Neural cell (in vitro differentiated cells): ENCODE measurements at regions not wholly inside any gene's neighbourhood (a gene's known extent, or its start where the extent isn't known, plus 50 kb on each side); places are given as distances from the start of the nearest gene placed in this dataset.

ENCODE experiments used
- H2AFZ ChIP-seq: fragments of 200-600, 300-800 bp; sonication (generic), shearing (Covaris generic); 2 replicates; pipeline ENCODE4 v1.6.0; 2014; ENCODE audit warnings: low read depth, mild to moderate bottlenecking, antibody characterized with exemption, low read length, moderate library complexity
- H3F3A ChIP-seq: fragments of 200-600 bp; shearing (Covaris generic); 2 replicates; pipeline ENCODE4 v1.6.1; 2016; ENCODE audit warnings: mild to moderate bottlenecking, moderate library complexity, mixed read lengths, antibody characterized with exemption, low read length; ENCODE audit not compliant: insufficient read depth, poor library complexity, severe bottlenecking
- H3K27ac ChIP-seq: fragments of 200-600, 300-800 bp; sonication (generic), shearing (Covaris generic); 2 replicates; pipeline ENCODE4 v1.5.1; 2014; ENCODE audit warnings: mild to moderate bottlenecking, low read length, moderate library complexity
- H3K27me3 ChIP-seq: fragments of 300-800, 200-600 bp; sonication (generic), shearing (Covaris generic); 2 replicates; pipeline ENCODE4 v1.6.0; 2014; ENCODE audit warnings: mild to moderate bottlenecking, low read depth, low read length, moderate library complexity; ENCODE audit not compliant: insufficient read depth
- H3K36me3 ChIP-seq: fragments of 300-800, 200-600 bp; sonication (generic), shearing (Covaris generic); 2 replicates; pipeline ENCODE4 v1.5.1; 2014; ENCODE audit warnings: mild to moderate bottlenecking, antibody characterized with exemption, low read length, moderate library complexity; ENCODE audit not compliant: insufficient read depth
- H3K4me2 ChIP-seq: fragments of 300-800, 200-600 bp; sonication (generic), shearing (Covaris generic); 2 replicates; pipeline ENCODE4 v1.6.0; 2014; ENCODE audit warnings: mild to moderate bottlenecking, low read length
- H3K4me3 ChIP-seq: fragments of 300-800, 200-600 bp; sonication (generic), shearing (Covaris generic); 2 replicates; pipeline ENCODE4 v1.5.1; 2014; ENCODE audit warnings: mild to moderate bottlenecking, low read length, moderate library complexity
- H3K79me2 ChIP-seq: fragments of 200-600 bp; shearing (Covaris generic); replicated peaks from 2 replicates; pipeline ENCODE4 v1.6.0; 2014; ENCODE audit warnings: mild to moderate bottlenecking, low read length, moderate library complexity; ENCODE audit not compliant: insufficient read depth
- H3K9ac ChIP-seq: fragments of 300-800, 200-600 bp; sonication (generic), shearing (Covaris generic); 2 replicates; pipeline ENCODE4 v1.6.1; 2016; ENCODE audit warnings: mild to moderate bottlenecking, low read length, mixed read lengths
- H3K9me2 ChIP-seq: fragments of 200-600 bp; shearing (Covaris generic); 2 replicates; pipeline ENCODE4 v1.6.1; 2016; ENCODE audit warnings: mild to moderate bottlenecking, low read length, mixed read lengths; ENCODE audit not compliant: insufficient read depth
- H3K9me3 ChIP-seq: fragments of 200-600, 300-800 bp; sonication (generic), shearing (Covaris generic); 2 replicates; pipeline ENCODE4 v1.6.1; 2016; ENCODE audit warnings: mild to moderate bottlenecking, mixed run types, low read length, moderate library complexity, mixed read lengths
- H4K20me1 ChIP-seq: fragments of 200-600 bp; shearing (Covaris generic); 2 replicates; pipeline ENCODE4 v1.6.1; 2016; ENCODE audit warnings: mild to moderate bottlenecking, mixed run types; ENCODE audit not compliant: insufficient read depth
- EP300 ChIP-seq: fragments of 450-650 bp; conservative IDR thresholded peaks from 2 replicates; pipeline ENCODE4 v1.6.1; 2014; ENCODE audit warnings: antibody characterized with exemption, mild to moderate bottlenecking, moderate library complexity; ENCODE audit not compliant: poor library complexity, severe bottlenecking
- EZH2 ChIP-seq: fragments of 200-600, 300-800 bp; shearing (Covaris generic), sonication (generic); IDR thresholded peaks from 2 replicates; pipeline ENCODE4 v1.6.1; 2014; ENCODE audit warnings: antibody characterized with exemption, low read length, borderline replicate concordance, mild to moderate bottlenecking; ENCODE audit not compliant: insufficient read depth, poor library complexity, severe bottlenecking
- MXI1 ChIP-seq: fragments of 450-650 bp; conservative IDR thresholded peaks from 2 replicates; pipeline ENCODE4 v1.6.1; 2014; ENCODE audit warnings: antibody characterized with exemption, mild to moderate bottlenecking; ENCODE audit not compliant: poor library complexity, severe bottlenecking
- POLR2AphosphoS5 ChIP-seq: IDR thresholded peaks from 2 replicates; pipeline ENCODE4 v1.6.1; 2012
- RAD21 ChIP-seq: fragments of 450-650 bp; conservative IDR thresholded peaks from 2 replicates; pipeline ENCODE4 v1.6.1; 2014; ENCODE audit warnings: antibody characterized with exemption, mild to moderate bottlenecking, moderate library complexity
- SMC3 ChIP-seq: fragments of 450-650 bp; conservative IDR thresholded peaks from 2 replicates; pipeline ENCODE4 v1.6.1; 2014; ENCODE audit warnings: antibody characterized with exemption, mild to moderate bottlenecking, moderate library complexity; ENCODE audit not compliant: poor library complexity
- TAF1 ChIP-seq: IDR thresholded peaks from 2 replicates; pipeline ENCODE4 v1.6.1; 2012; ENCODE audit warnings: low read depth
- TF ChIP-seq, protein P1 (sequence below): IDR thresholded peaks from 2 replicates; pipeline ENCODE4 v1.6.1; 2012; ENCODE audit warnings: borderline replicate concordance
- TF ChIP-seq, protein P2 (sequence below): fragments of 450-650 bp; IDR thresholded peaks from 2 replicates; pipeline ENCODE4 v1.5.1; 2014; ENCODE audit warnings: antibody characterized with exemption, mild to moderate bottlenecking, moderate library complexity; ENCODE audit not compliant: poor library complexity, severe bottlenecking

DNA sequence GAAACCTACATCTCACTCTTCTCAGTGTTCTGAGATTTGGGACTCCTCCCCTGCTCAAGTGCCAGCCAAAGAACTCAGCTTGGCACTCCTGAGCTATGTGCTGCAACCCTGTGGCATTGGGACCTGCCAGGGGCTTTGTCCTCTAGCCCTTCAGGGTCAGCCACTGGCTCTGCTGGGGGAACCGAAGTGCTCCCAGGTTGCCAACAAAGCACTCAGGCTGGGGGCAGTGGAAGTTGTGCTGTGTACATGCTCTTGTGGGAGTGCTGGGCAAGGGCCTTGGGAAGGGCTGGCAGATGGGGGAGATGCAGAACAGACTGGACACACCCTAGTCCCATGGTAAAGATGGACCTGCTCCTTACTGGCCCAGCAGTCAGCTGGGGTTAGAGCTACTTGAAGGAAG, 498.6 kb downstream of the CAAP1 start:
- H3K9me2 ChIP-seq: no peaks in the 10 kb centered on the region
- no peak overlapping the region for H2AFZ ChIP-seq
- no peaks in the 10 kb centered on the region for H3K36me3 ChIP-seq
- H3K9ac ChIP-seq: no peak overlapping the region
- TF ChIP-seq RAD21: no peak
- TF ChIP-seq TAF1: no peak
- no peak for TF ChIP-seq MXI1
- TF ChIP-seq POLR2AphosphoS5: no peak
- TF ChIP-seq SMC3: no peak
- no peak for TF ChIP-seq EZH2
- no peaks in the 10 kb centered on the region for H3K79me2 ChIP-seq
- no peak overlapping the region for H3K4me2 ChIP-seq
- H3K27ac ChIP-seq: no peak overlapping the region
- H3K4me3 ChIP-seq: no peak overlapping the region
- no peaks in the 10 kb centered on the region for H3F3A ChIP-seq
- no peaks in the 10 kb centered on the region for H3K27me3 ChIP-seq
- H4K20me1 ChIP-seq: no peaks in the 10 kb centered on the region
- no peaks in the 10 kb centered on the region for H3K9me3 ChIP-seq

DNA sequence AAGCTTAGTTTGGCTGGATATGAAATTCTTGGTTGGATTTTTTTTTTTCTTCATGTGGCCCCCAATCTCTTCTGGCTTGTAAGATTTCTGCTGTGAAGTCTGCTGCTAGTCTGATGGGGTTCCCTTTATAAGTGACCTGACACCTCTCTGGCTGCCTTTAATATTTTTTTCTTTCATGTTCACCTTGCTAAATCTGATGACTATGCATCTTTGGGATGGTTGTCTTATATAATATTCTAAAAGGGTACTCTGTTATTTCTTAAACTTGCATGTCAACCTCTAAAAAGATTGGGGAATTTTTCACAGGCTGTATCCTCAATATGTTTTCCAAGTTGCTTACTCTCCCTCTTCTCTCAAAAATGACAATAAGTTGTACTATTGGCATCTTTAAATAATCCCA, 500.0 kb downstream of the CAAP1 start:
- no peak overlapping the region for H3K4me3 ChIP-seq
- H3K79me2 ChIP-seq: no peaks in the 10 kb centered on the region
- no peaks in the 10 kb centered on the region for H3K27me3 ChIP-seq
- no peak overlapping the region for H2AFZ ChIP-seq
- H3K4me2 ChIP-seq: no peak overlapping the region
- no peaks in the 10 kb centered on the region for H3K9me2 ChIP-seq
- no peaks in the 10 kb centered on the region for H3K9me3 ChIP-seq
- no peak overlapping the region for H3K27ac ChIP-seq
- no peaks in the 10 kb centered on the region for H3F3A ChIP-seq
- H4K20me1 ChIP-seq: no peaks in the 10 kb centered on the region
- H3K9ac ChIP-seq: no peak overlapping the region
- H3K36me3 ChIP-seq: no peaks in the 10 kb centered on the region
- TF ChIP-seq, protein P1, sequence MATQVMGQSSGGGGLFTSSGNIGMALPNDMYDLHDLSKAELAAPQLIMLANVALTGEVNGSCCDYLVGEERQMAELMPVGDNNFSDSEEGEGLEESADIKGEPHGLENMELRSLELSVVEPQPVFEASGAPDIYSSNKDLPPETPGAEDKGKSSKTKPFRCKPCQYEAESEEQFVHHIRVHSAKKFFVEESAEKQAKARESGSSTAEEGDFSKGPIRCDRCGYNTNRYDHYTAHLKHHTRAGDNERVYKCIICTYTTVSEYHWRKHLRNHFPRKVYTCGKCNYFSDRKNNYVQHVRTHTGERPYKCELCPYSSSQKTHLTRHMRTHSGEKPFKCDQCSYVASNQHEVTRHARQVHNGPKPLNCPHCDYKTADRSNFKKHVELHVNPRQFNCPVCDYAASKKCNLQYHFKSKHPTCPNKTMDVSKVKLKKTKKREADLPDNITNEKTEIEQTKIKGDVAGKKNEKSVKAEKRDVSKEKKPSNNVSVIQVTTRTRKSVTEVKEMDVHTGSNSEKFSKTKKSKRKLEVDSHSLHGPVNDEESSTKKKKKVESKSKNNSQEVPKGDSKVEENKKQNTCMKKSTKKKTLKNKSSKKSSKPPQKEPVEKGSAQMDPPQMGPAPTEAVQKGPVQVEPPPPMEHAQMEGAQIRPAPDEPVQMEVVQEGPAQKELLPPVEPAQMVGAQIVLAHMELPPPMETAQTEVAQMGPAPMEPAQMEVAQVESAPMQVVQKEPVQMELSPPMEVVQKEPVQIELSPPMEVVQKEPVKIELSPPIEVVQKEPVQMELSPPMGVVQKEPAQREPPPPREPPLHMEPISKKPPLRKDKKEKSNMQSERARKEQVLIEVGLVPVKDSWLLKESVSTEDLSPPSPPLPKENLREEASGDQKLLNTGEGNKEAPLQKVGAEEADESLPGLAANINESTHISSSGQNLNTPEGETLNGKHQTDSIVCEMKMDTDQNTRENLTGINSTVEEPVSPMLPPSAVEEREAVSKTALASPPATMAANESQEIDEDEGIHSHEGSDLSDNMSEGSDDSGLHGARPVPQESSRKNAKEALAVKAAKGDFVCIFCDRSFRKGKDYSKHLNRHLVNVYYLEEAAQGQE: no peak
- TF ChIP-seq POLR2AphosphoS5: no peak
- no peak for TF ChIP-seq MXI1
- no peak for TF ChIP-seq SMC3
- no peak for TF ChIP-seq EP300
- no peak for TF ChIP-seq EZH2
- TF ChIP-seq TAF1: no peak
- TF ChIP-seq RAD21: no peak
- TF ChIP-seq, protein P2, sequence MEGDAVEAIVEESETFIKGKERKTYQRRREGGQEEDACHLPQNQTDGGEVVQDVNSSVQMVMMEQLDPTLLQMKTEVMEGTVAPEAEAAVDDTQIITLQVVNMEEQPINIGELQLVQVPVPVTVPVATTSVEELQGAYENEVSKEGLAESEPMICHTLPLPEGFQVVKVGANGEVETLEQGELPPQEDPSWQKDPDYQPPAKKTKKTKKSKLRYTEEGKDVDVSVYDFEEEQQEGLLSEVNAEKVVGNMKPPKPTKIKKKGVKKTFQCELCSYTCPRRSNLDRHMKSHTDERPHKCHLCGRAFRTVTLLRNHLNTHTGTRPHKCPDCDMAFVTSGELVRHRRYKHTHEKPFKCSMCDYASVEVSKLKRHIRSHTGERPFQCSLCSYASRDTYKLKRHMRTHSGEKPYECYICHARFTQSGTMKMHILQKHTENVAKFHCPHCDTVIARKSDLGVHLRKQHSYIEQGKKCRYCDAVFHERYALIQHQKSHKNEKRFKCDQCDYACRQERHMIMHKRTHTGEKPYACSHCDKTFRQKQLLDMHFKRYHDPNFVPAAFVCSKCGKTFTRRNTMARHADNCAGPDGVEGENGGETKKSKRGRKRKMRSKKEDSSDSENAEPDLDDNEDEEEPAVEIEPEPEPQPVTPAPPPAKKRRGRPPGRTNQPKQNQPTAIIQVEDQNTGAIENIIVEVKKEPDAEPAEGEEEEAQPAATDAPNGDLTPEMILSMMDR: no peak

DNA sequence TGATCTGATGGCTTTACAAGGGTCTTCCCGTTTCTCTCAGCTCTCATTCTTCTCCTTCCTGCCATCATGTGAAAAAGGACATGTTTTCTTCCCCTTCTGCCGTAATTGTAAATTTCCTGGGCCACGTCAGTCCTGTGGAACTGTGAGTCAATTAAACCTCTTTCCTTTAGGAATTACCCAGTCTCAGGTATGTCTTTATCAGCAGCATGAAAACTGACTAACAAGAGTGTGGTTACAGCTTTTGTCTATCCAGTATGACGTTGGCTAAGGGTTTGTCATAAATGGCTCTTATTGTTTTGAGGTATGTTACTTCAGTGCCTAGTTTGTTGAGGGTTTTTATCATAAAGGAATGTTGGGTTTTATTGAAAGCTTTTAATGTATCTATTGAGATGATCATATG, 501.6 kb downstream of the CAAP1 start:
- no peak overlapping the region for H3K4me2 ChIP-seq
- no peaks in the 10 kb centered on the region for H3K27me3 ChIP-seq
- H3F3A ChIP-seq: no peaks in the 10 kb centered on the region
- no peaks in the 10 kb centered on the region for H4K20me1 ChIP-seq
- no peak overlapping the region for H3K27ac ChIP-seq
- H3K36me3 ChIP-seq: no peaks in the 10 kb centered on the region
- TF ChIP-seq TAF1: no peak
- TF ChIP-seq, protein P1: no peak
- TF ChIP-seq SMC3: no peak
- no peak for TF ChIP-seq EZH2
- no peak for TF ChIP-seq EP300
- TF ChIP-seq POLR2AphosphoS5: no peak
- no peak for TF ChIP-seq MXI1
- no peak for TF ChIP-seq RAD21
- TF ChIP-seq, protein P2: no peak
- H3K9me2 ChIP-seq: no peaks in the 10 kb centered on the region
- no peaks in the 10 kb centered on the region for H3K79me2 ChIP-seq
- H3K9ac ChIP-seq: no peak overlapping the region
- H2AFZ ChIP-seq: no peak overlapping the region
- no peak overlapping the region for H3K4me3 ChIP-seq
- H3K9me3 ChIP-seq: no peaks in the 10 kb centered on the region
